ENCODE measurements at regions not wholly inside any gene's neighbourhood (a gene's known extent, or its start where the extent isn't known, plus 50 kb on each side); places are given as distances from the start of the nearest gene placed in this dataset.

DNA sequence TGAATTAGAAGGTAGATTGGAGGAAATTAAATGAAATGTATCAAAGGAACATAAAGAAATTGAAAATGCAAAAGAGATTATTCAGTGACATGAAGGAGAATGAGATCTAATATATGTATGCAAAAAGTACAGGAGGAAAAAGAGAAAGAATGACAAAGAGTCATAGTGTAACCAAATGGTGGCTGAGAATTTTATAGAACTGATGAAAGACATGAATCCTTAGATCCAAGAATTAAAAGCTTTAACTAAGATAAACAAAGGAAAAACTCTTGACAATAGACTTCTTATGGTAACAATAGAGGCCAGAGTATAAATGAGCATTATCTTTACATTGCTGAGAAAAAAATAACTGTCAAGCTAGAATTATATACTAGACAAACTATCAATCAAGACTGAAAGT, 505.4 kb upstream of the CD180 start:
- no peak for DNase-seq (ENCODE audit: low spot score)
- Histone ChIP-seq H3K27ac (no peak overlapping the region), H3K4me3 (no peak overlapping the region)
- TF ChIP-seq, protein P1, sequence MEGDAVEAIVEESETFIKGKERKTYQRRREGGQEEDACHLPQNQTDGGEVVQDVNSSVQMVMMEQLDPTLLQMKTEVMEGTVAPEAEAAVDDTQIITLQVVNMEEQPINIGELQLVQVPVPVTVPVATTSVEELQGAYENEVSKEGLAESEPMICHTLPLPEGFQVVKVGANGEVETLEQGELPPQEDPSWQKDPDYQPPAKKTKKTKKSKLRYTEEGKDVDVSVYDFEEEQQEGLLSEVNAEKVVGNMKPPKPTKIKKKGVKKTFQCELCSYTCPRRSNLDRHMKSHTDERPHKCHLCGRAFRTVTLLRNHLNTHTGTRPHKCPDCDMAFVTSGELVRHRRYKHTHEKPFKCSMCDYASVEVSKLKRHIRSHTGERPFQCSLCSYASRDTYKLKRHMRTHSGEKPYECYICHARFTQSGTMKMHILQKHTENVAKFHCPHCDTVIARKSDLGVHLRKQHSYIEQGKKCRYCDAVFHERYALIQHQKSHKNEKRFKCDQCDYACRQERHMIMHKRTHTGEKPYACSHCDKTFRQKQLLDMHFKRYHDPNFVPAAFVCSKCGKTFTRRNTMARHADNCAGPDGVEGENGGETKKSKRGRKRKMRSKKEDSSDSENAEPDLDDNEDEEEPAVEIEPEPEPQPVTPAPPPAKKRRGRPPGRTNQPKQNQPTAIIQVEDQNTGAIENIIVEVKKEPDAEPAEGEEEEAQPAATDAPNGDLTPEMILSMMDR (IDR thresholded peaks at IDR 0.05): no peak

DNA sequence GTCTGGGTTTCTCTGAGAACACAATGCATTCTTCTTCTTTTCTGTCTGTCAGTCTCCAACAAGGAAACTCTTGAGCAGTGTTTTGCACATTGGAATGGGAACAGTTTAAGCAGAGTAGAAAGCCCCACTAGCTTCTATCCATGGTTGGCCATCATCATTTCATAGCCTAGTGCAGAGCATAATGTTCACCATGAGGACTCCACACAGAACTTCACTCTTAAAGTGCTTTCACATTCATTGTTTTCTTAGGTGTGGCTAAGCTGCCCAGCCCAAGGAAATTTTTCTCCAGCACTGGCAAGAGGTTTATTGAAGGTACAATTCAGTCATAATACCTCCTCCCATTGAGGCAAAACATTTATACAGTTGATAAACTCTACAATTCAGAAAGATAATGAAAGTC, 503.0 kb upstream of the CD180 start:
- DNase-seq (ENCODE audit: low spot score): no peak
- Histone ChIP-seq H3K4me3 (no peak overlapping the region), H3K27ac (no peak overlapping the region)
- TF ChIP-seq, protein P1 (IDR thresholded peaks at IDR 0.05): no peak

DNA sequence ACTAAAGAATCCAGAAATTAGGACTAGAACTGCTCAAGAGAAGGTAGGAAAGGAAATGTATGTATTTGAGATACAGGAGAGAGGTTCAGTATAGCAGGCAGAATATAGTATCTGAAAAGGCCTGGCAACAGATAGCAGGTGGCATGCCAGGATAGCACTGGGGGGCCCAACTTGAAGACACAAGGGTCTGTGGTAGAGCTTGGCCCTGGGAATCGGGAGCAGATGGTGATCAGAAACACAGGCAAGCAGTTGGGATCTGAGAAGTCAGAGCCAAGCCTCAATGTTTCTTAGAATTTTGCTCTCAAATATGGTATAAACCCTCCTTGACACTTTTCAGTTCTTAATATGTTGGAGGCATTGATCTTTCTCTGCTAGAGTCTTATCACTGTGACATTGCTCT, 499.8 kb upstream of the CD180 start:
- no peak overlapping the region for H3K27ac ChIP-seq
- TF ChIP-seq, protein P1 (IDR thresholded peaks at IDR 0.05): no peak
- DNase-seq (ENCODE audit: low spot score): no peak
- H3K4me3 ChIP-seq: no peak overlapping the region

DNA sequence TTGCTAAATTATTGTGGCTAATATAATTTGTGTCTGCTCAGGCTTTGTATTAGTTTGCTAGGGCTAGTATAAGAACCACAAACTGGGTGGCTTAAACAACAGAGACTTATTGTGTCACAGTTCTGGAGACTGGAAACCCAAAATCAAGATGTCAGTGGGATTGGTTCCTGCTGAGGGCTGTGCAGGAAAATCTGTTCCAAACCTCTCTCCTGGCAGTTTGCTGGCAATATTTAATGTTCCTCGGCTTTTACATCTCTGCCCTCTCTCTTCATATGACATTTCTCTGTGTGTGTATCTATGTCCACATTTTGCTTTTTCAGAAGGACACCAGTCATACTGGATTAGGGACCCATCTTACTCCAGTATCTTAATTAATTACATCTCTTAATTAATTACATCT, 498.8 kb upstream of the CD180 start:
- Histone ChIP-seq H3K4me3 (no peak overlapping the region), H3K27ac (peak overlapping the region; percentile 72 to 89)
- TF ChIP-seq, protein P1 (IDR thresholded peaks at IDR 0.05): no peak
- no peak for DNase-seq (ENCODE audit: low spot score)

DNA sequence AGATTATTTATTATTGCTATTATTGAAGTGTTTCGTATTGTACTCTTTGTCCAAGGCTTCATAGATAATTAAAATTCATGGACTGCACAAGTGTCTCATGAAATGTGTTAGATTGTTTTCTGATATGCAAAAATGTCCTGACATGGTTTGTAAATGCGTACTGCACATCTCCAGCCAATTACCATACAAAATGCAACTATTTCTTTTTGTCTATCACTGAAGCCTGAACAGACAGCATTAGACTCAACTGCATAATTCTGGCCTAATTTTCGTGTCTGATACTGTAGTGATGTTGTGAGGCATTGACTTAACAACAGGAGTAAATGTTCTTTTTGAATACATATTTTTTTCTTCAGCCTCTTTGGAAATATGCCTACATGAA, 498.2 kb upstream of the CD180 start:
- H3K4me3 ChIP-seq: peak overlapping the region; percentile 15
- DNase-seq (ENCODE audit: low spot score): no peak
- peak overlapping the region; percentile 72 to 89 for H3K27ac ChIP-seq
- TF ChIP-seq, protein P1 (IDR thresholded peaks at IDR 0.05): no peak

DNA sequence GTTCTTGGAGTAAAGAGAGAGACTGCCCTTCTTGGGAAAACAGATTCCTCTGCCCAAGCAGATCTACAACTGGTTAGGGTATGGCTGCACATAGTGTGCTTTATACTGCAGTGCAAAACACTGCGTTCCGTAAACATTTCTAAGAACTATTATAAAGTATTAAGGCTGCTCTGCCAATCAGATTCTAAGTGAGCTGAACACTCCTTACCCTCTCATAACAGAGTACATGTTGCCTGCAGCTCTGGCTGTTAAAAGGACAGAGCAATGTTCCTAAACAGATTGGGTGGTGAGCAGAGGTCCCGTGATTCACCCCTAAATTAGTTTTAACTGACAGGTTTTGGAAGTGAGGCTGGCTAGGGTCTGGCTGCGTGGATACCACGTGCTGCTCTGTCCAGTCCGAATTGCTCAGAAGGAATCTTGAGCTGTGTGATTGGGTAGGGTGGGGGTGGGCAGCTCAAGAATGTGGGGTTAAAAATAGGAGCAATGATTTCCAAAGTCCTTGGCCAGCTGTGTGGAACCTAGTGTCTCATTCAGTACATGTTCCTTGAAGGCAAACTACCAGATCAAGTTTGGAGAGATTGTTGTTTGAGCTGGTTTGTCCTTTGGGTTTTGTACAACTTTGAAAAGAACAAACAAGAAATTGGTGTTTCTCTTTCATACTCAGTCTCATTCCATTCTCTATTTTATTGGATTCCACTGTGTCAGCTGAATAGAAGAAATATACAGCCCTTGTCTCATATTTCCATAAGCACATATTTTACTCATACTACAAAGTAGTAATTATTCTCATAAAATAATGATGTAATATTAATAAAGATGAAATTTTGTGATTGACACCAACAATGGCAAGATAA, 497.6 kb upstream of the CD180 start:
- H3K4me3 ChIP-seq: no peak overlapping the region
- TF ChIP-seq, protein P1 (IDR thresholded peaks at IDR 0.05): no peak
- peak; percentile 96 for DNase-seq (ENCODE audit: low spot score)
- peak overlapping the region; percentile 80 to 89 for H3K27ac ChIP-seq

DNA sequence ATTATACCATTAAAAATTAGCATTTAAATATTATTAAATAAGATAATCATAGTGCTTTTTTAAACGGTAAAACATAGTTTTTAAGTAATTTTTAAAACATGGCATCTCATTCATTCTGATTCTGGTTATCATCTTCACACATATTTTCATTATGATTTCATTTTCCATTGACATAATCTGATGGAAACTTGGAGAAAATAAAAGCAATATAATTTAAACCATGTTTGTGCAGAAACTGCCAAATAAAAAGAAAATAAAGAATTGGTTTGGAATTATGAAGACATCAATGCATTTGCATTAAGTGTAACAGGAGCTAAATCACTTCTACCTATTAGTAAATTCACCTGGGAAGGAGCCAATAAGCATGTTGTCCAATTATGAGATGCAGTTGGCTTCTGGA, 490.1 kb upstream of the CD180 start:
- DNase-seq (ENCODE audit: low spot score): no peak
- no peak overlapping the region for H3K27ac ChIP-seq
- H3K4me3 ChIP-seq: no peak overlapping the region
- TF ChIP-seq, protein P1 (IDR thresholded peaks at IDR 0.05): no peak
